ENCODE measurements at regions not wholly inside any gene's neighbourhood (a gene's known extent, or its start where the extent isn't known, plus 50 kb on each side); places are given as distances from the start of the nearest gene placed in this dataset.
"Not testable (repeated sequence)": the region's sequence is repeated elsewhere in the genome, so short reads cannot be mapped to it uniquely, and the experiment has no call there.

GRCh38 chr13:90585392-90585791 lies 762.1 kb upstream of the MIR17HG start:
- DNase-seq, result no peak

- no peak for DNase-seq
Observed at GRCh38 chr13:90591260-90591926, 756.1 kb upstream of the MIR17HG start.

DNA sequence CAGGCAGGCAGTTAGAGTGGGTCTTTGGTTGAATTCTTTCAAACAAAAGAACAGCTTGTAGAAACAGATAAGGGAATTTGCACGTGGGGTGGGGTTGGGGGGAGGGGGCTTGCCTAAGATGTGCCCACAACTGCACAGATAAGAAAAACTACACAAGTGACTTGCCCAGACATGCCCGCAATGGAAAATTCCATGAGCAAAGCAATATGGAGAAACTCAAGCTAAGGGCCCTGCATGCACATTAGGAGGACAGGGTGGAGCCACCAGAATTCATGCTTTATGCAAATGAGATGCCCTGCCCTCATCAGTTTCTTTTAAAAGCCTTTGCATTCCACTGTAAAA lies 755.6 kb upstream of the MIR17HG start:
- DNase-seq, result no peak

DNA sequence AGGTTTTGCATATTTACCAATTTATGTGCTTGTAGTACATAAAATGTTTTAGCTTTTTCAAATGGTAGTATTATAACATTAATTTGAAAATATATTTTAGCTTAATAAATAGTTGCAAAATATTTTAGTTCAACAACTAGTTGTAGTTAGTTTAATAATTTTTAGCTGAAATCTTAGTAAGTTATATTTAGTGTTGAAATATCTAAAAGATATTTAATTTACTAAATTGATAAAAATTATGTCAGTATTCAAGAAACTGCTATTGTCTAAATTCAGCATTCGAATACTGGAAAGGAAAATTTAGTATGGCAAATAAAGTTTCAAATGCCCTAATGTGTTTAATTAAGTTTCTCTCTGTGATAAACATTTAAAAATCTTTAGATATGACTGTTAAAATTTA lies 754.5 kb upstream of the MIR17HG start:
- DNase-seq, result no peak

DNA sequence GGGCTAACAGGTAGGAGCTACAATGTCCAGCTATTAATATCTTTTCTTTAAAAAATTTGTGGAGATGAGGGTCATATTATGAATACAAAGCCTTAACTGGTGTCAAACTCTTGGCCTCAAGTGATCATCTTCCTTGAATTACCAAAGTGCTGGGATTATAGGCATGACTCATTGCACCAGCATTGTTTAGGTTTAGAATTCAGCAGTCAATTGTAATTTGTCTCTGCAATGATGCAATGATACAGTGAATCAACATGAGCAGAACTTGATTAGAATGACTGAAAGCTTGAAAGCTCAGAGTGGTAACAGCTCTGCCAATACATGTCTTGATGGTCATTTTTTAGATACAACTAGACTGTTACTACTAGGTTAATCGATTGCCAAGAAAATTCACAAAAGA lies 752.8 kb upstream of the MIR17HG start:
- DNase-seq, result no peak

- DNase-seq, result no peak
Observed at GRCh38 chr13:90605664-90606063, 741.8 kb upstream of the MIR17HG start.

- DNase-seq, result not testable (repeated sequence)
Observed at GRCh38 chr13:90606921-90607320, 740.6 kb upstream of the MIR17HG start.

GRCh38 chr13:90612391-90612790 lies 735.1 kb upstream of the MIR17HG start:
- DNase-seq, result no peak

DNA sequence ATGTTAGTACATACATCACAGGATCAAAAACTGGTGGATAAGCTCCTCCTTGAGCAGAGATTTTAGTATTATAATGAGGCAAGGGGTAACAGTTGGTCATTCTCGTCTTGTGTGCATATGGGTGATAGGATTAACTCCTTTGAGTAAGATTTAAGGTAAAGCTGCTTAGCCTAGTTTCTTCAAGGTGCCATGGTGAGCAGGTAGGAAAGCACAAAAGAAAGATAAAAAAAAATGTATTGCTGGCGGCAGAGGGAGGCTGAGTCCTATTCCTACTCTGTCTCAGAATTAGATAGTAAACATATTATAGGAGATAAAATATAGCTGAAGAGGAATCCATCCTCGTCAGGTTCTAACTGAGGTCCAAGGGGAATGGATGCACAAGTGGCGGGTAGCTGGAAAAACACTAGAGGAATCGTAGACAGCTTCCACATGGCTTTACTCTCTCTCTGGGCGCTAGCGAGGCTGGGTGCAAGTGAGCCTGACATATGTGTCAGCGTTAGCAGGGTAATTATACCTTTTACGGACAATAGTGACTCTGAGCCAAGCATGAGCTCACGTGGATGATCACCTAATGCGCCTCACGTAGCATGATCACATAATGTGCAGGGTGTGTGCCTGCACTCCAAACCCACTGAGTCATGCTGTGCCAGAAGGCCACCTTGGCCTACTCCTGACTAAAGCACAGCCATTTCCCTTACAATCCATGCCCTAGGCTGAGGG lies 734.3 kb upstream of the MIR17HG start:
- no peak for DNase-seq

GRCh38 chr13:90615236-90615635 lies 732.3 kb upstream of the MIR17HG start:
- no peak for DNase-seq

GRCh38 chr13:90615767-90616166 lies 731.7 kb upstream of the MIR17HG start:
- no peak for DNase-seq

- DNase-seq, result no peak
Observed at GRCh38 chr13:90618133-90618532, 729.4 kb upstream of the MIR17HG start.

GRCh38 chr13:90622541-90622940 lies 724.9 kb upstream of the MIR17HG start:
- no peak for DNase-seq

DNA sequence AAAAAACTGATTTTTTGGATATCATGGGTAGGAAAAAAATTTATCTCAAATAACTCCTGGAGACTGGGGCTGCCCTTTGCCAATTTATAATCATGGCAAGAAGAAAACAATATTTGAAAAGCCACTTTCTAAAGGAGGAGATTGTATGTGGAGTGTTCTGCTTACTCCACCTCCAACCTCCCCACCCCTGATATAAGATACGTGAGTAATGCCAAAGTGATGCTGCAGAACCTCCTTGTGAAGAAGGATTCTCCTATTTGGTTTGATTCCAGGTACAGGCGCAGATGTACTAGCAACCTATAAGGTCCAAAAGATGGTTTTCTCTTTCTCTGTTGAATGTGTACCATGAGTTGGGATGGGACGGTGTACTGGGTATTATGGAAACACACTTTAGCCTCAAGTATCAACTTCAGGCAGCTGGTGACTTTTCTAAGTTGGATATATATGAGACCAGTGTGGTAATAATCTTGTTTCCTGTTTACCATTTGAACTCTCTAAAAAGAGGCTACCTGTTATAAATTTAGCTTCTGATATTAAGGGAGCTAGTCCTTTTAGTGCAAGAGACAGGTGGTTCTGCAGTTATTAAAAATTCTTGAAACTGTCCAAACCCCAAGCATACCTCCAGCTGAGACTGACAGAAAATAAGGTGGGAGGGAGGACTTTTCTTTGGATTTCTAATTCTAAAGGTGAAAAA lies 724.0 kb upstream of the MIR17HG start:
- no peak for DNase-seq

- no peak for DNase-seq
Observed at GRCh38 chr13:90627813-90628212, 719.7 kb upstream of the MIR17HG start.

DNA sequence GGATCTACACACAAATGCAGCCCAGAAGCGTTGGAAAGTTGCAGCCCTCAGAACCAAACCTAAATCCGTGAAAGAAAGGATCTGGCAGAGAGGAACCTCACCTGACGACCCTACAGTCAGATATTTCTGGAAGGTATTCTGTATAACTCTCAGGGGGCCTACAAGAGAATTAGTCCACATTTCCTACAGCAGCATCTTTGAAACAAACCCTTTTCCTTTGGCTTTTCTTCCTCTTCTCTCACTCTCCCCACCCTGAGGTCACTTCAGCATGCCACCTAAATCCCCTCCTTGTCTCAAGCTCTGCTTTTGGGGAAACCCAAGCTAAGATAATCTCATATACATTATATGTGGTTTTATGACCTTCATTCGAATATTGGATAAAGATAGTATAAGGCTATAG lies 719.0 kb upstream of the MIR17HG start:
- DNase-seq, result no peak

- DNase-seq, result no peak
Observed at GRCh38 chr13:90630716-90631115, 716.8 kb upstream of the MIR17HG start.

DNA sequence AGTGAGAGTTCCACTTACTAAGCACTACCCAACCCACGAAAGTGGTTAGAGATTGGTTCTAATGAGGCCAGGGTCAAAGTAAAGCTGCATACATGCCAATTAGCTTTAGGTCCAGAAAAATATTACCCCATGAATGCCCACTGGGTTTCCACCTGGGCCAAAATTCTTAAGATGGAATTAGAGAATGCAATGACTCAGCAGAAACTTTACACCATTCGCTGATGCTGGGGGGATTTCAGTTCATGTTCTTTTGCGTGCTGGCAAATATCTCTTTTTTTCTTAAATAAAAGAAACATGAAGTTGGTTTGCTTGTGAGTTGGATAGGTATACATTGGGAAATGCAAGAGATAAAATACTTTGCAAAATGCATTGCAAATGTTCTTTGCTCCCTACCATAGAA lies 715.3 kb upstream of the MIR17HG start:
- DNase-seq, result no peak

- DNase-seq, result no peak
Observed at GRCh38 chr13:90633849-90634248, 713.6 kb upstream of the MIR17HG start.

GRCh38 chr13:90640976-90641375 lies 706.5 kb upstream of the MIR17HG start:
- DNase-seq, result no peak

DNA sequence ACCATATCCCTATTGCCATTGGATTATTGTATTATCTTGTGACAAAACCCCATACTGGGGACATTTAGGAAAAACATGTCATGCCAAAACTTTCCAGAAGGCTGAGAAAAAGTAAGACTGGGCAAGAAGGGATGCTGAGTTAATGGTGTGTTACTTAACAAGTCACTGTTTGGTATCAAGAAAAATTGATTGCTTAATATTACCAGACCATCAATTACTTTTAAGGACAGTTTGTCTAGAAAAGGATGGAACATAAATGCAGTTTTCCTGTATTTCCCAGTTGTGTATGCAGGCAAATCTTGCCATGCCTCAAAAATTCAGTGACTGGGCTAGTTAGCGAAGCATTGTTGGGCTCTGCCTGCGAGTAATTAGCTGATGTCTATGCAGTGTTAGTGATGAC lies 705.6 kb upstream of the MIR17HG start:
- no peak for DNase-seq

DNA sequence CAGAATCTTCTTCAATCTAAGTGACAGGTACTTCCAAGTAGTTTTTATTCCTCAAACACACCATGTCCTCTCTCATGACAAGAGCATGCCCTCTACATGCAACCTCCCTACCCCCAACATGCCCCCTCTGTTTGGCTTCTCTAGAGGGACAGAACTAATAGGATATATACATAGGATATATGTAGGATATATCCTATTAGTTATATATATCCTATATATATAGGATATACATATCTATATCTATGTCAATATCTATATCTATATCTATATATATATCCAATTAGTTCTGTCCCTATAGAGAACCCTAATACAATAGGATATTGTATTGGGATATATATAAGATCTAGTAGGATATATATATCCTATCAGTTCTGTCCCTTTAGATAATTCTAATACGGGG lies 701.9 kb upstream of the MIR17HG start:
- DNase-seq, result no peak

DNA sequence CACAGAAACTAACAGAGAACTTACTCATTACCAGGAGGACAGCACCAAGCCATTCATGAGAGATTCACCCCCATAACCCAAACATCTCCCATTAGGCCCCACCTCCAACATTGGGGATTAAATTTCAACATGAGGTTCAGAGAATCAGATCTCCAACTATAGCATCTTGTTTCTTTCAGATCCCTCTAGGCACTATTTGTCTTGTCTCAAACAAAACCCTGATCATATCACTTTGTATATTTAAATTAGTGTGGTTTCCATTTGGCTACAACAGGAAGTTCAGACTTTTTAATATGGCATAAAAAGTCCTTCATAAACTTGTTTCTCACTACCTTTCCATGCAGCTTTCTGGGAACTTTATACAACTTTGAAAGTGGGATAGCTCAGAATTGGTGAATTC lies 699.0 kb upstream of the MIR17HG start:
- no peak for DNase-seq

DNA sequence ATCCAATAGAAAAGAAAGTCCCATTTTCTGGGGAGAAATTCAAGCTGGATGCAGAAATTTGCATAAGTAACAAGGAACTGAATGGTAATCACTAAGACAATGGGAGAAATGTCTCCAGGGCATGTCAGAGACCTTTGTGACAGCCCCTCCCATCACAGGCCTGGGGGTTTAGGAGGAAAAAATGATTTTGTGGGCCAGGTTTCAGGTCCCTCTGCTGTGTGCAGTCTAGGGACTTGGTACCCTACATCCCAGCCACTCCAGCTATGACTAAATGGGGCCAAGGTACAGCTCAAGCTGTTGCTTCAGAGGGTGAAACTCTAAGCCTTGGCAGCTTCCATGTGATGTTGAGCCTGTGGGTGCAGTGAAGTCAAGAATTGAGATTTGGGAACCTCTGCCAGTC lies 695.5 kb upstream of the MIR17HG start:
- DNase-seq, result no peak

Measured in CD4-positive, alpha-beta T cell treated with Interleukin-10 for 1 hour (primary cell).